ENCODE measurements at regions not wholly inside any gene's neighbourhood (a gene's known extent, or its start where the extent isn't known, plus 50 kb on each side); places are given as distances from the start of the nearest gene placed in this dataset.

- Mint-ChIP-seq H3K9me3 (no peaks in the 10 kb centered on the region), H3K36me3 (no peaks in the 10 kb centered on the region), H3K27ac (no peak overlapping the region), H3K4me3 (no peak overlapping the region), H3K27me3 (ENCODE audit: low read depth) (no peaks in the 10 kb centered on the region), H3K4me1 (peaks cover 28% of the 10 kb centered on the region)
- TF ChIP-seq, protein P1, sequence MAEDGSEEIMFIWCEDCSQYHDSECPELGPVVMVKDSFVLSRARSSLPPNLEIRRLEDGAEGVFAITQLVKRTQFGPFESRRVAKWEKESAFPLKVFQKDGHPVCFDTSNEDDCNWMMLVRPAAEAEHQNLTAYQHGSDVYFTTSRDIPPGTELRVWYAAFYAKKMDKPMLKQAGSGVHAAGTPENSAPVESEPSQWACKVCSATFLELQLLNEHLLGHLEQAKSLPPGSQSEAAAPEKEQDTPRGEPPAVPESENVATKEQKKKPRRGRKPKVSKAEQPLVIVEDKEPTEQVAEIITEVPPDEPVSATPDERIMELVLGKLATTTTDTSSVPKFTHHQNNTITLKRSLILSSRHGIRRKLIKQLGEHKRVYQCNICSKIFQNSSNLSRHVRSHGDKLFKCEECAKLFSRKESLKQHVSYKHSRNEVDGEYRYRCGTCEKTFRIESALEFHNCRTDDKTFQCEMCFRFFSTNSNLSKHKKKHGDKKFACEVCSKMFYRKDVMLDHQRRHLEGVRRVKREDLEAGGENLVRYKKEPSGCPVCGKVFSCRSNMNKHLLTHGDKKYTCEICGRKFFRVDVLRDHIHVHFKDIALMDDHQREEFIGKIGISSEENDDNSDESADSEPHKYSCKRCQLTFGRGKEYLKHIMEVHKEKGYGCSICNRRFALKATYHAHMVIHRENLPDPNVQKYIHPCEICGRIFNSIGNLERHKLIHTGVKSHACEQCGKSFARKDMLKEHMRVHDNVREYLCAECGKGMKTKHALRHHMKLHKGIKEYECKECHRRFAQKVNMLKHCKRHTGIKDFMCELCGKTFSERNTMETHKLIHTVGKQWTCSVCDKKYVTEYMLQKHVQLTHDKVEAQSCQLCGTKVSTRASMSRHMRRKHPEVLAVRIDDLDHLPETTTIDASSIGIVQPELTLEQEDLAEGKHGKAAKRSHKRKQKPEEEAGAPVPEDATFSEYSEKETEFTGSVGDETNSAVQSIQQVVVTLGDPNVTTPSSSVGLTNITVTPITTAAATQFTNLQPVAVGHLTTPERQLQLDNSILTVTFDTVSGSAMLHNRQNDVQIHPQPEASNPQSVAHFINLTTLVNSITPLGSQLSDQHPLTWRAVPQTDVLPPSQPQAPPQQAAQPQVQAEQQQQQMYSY (CRISPR knock-in tag; IDR thresholded peaks at IDR 0.05): no peak
- TF ChIP-seq EMX1 (CRISPR knock-in tag; IDR thresholded peaks at IDR 0.05): no peak
- TF ChIP-seq ATF2 (CRISPR knock-in tag; IDR thresholded peaks at IDR 0.05; ENCODE audit: borderline replicate concordance, low read depth): no peak
- no peak for TF ChIP-seq MLX (CRISPR knock-in tag; IDR thresholded peaks at IDR 0.05)
- no peak for TF ChIP-seq GABPB1 (CRISPR knock-in tag; IDR thresholded peaks at IDR 0.05)
- no peak for TF ChIP-seq JAZF1 (CRISPR knock-in tag; IDR thresholded peaks at IDR 0.05)
- TF ChIP-seq E2F1 (CRISPR knock-in tag; IDR thresholded peaks at IDR 0.05): no peak
- TF ChIP-seq ARID4B (CRISPR knock-in tag; IDR thresholded peaks at IDR 0.05; ENCODE audit: borderline replicate concordance): no peak
- TF ChIP-seq ZNF532 (CRISPR knock-in tag; IDR thresholded peaks at IDR 0.05; ENCODE audit: borderline replicate concordance): no peak
- no peak for TF ChIP-seq ETV6 (CRISPR knock-in tag; IDR thresholded peaks at IDR 0.05)
- ChIA-PET POLR2A (no interaction called here), CTCF (no interaction called here)
- no peak for ATAC-seq
- no peak for DNase-seq (ENCODE audit: low spot score)
These were observed 106.9 kb upstream of the CCDC28A start for GRCh38 chr6:138666636-138667035.

Measured in WTC11 (cell line).